GM19351 (cell line): ENCODE measurements at regions not wholly inside any gene's neighbourhood (a gene's known extent, or its start where the extent isn't known, plus 50 kb on each side); places are given as distances from the start of the nearest gene placed in this dataset.
"Not testable (repeated sequence)": the region's sequence is repeated elsewhere in the genome, so short reads cannot be mapped to it uniquely, and the experiment has no call there.

ENCODE experiments used
- ATAC-seq: cut with Tn5 transposase; IDR thresholded peaks from one replicate; pipeline ENCODE4 v1.9.1; 2021; ENCODE audit warnings: mild to moderate bottlenecking, moderate library complexity; ENCODE audit not compliant: unreplicated experiment

- no peak for ATAC-seq
Observed at GRCh38 chr3:84666468-84666867, 292.3 kb upstream of the CADM2 start.

GRCh38 chr3:84679211-84679610, 279.6 kb upstream of the CADM2 start:
- ATAC-seq, result no peak

- no peak for ATAC-seq
Observed at GRCh38 chr3:84680700-84681099, 278.1 kb upstream of the CADM2 start.

- ATAC-seq, result no peak
Observed at GRCh38 chr3:84683493-84683892, 275.3 kb upstream of the CADM2 start.

GRCh38 chr3:84685467-84685866, 273.3 kb upstream of the CADM2 start:
- no peak for ATAC-seq

- no peak for ATAC-seq
Observed at GRCh38 chr3:84692261-84692660, 266.5 kb upstream of the CADM2 start.

GRCh38 chr3:84710288-84710687, 248.5 kb upstream of the CADM2 start:
- ATAC-seq, result not testable (repeated sequence)

- no peak for ATAC-seq
Observed at GRCh38 chr3:84717894-84718293, 240.9 kb upstream of the CADM2 start.

GRCh38 chr3:84724877-84725276, 233.9 kb upstream of the CADM2 start:
- no peak for ATAC-seq

GRCh38 chr3:84727616-84728015, 231.2 kb upstream of the CADM2 start:
- no peak for ATAC-seq

- not testable (repeated sequence) for ATAC-seq
Observed at GRCh38 chr3:84734731-84735130, 224.1 kb upstream of the CADM2 start.

GRCh38 chr3:84738086-84738485, 220.7 kb upstream of the CADM2 start:
- ATAC-seq, result no peak

GRCh38 chr3:84742915-84743425, 215.8 kb upstream of the CADM2 start:
- ATAC-seq, result no peak

- no peak for ATAC-seq
Observed at GRCh38 chr3:84744130-84744529, 214.7 kb upstream of the CADM2 start.

- no peak for ATAC-seq
Observed at GRCh38 chr3:84755860-84756259, 202.9 kb upstream of the CADM2 start.

- ATAC-seq, result no peak
Observed at GRCh38 chr3:84759361-84759760, 199.4 kb upstream of the CADM2 start.

- no peak for ATAC-seq
Observed at GRCh38 chr3:84772841-84773240, 185.9 kb upstream of the CADM2 start.

- no peak for ATAC-seq
Observed at GRCh38 chr3:84783281-84783680, 175.5 kb upstream of the CADM2 start.

- no peak for ATAC-seq
Observed at GRCh38 chr3:84789961-84790360, 168.8 kb upstream of the CADM2 start.

- no peak for ATAC-seq
Observed at GRCh38 chr3:84806958-84807357, 151.8 kb upstream of the CADM2 start.

- ATAC-seq, result no peak
Observed at GRCh38 chr3:84820126-84820525, 138.7 kb upstream of the CADM2 start.

GRCh38 chr3:84820906-84821305, 137.9 kb upstream of the CADM2 start:
- ATAC-seq, result no peak

- ATAC-seq, result no peak
Observed at GRCh38 chr3:84825817-84826216, 133.0 kb upstream of the CADM2 start.

GRCh38 chr3:84830476-84830875, 128.3 kb upstream of the CADM2 start:
- no peak for ATAC-seq
